GM12878 (cell line): ENCODE measurements at regions not wholly inside any gene's neighbourhood (a gene's known extent, or its start where the extent isn't known, plus 50 kb on each side); places are given as distances from the start of the nearest gene placed in this dataset.
"Not testable (repeated sequence)": the region's sequence is repeated elsewhere in the genome, so short reads cannot be mapped to it uniquely, and the experiment has no call there.

ENCODE experiments used
- EP300 ChIP-seq, 2 experiments: fragments of 150-350 bp in 1 of 2; IDR thresholded peaks; 2 replicates each; pipeline ENCODE4 v1.6.1; 2011 to 2012; ENCODE audit warnings: low read depth in 2 of 2, low read length in 2 of 2, borderline replicate concordance in 1 of 2, improper control_type of control experiment in 1 of 2, inconsistent platforms in 1 of 2; ENCODE audit not compliant: control insufficient read depth in 1 of 2
- HDAC6 ChIP-seq: fragments of 200-600 bp; sonication (generic); IDR thresholded peaks from one replicate; pipeline ENCODE4 v1.8.0; 2017; ENCODE audit warnings: antibody characterized with exemption; ENCODE audit not compliant: unreplicated experiment
- KAT2A ChIP-seq: conservative IDR thresholded peaks from 2 replicates; pipeline ENCODE4 v1.6.1; 2011; ENCODE audit warnings: low read depth, low read length; ENCODE audit not compliant: control insufficient read depth
- POLR2A ChIP-seq: IDR thresholded peaks from 2 replicates; pipeline ENCODE4 v1.6.1; 2011; ENCODE audit warnings: low read depth, mild to moderate bottlenecking, low read length
- SMC3 ChIP-seq: IDR thresholded peaks from 2 replicates; pipeline ENCODE4 v1.6.1; 2011; ENCODE audit warnings: low read length, improper control_type of control experiment, borderline replicate concordance
- ZZZ3 ChIP-seq: IDR thresholded peaks from 2 replicates; pipeline ENCODE4 v1.6.1; 2011; ENCODE audit warnings: low read depth; ENCODE audit not compliant: control insufficient read depth, insufficient read length
- TF ChIP-seq, protein P1 (sequence below), 3 experiments: IDR thresholded peaks in 2 of 3; conservative IDR thresholded peaks in 1 of 3; 2 replicates each; pipeline ENCODE4 v1.5.1; 2011; ENCODE audit warnings: low read depth in 3 of 3, low read length in 3 of 3, mild to moderate bottlenecking in 3 of 3, control low read depth in 2 of 3, moderate library complexity in 2 of 3, inconsistent platforms in 1 of 3, mixed read lengths in 1 of 3; ENCODE audit not compliant: control insufficient read depth in 2 of 3, insufficient read depth in 1 of 3; ENCODE audit errors: extremely low read depth in 1 of 3
- TF ChIP-seq, protein P2 (sequence below): fragments of 450-650 bp; IDR thresholded peaks from 2 replicates; pipeline ENCODE4 v1.6.1; 2017; ENCODE audit warnings: mild to moderate bottlenecking, moderate library complexity
- TF ChIP-seq, protein P3 (sequence below): fragments of 450-650 bp; IDR thresholded peaks from 2 replicates; pipeline ENCODE4 v1.6.1; 2017; ENCODE audit warnings: mild to moderate bottlenecking, low read depth, inconsistent platforms; ENCODE audit not compliant: poor library complexity, severe bottlenecking

DNA sequence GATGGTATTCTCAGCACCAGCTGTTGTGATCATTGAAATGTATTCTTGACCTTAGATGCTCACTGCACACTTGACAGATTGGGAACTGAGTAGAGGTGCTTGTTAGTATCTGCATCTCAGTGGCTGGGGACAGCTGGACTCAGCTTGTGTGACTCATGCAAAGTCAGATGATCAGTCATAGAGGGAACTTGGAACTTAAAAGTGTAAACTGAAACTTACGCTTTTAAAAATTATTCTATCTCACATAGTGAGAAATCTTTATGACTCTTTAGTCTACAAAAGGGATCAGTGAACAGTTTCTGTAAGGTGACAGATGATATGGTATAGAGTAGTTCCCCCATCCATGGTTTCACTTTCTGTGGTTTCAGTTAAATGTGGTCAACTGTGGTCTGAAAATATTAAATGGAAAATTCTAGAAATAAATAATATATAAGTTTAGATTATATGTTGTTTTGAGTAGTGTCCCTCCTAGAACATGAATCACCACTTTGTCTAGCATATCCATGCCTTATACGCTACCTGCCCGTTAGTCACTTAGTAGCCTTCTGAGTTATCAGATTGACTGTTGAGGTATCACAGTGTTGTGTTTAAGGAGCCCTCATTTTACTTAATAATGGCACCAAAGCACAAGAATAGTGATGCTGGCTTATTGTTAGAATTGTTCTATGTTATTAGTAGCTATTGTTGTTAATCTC, 135.6 kb upstream of the ZNF658 start:
- TF ChIP-seq, protein P1, sequence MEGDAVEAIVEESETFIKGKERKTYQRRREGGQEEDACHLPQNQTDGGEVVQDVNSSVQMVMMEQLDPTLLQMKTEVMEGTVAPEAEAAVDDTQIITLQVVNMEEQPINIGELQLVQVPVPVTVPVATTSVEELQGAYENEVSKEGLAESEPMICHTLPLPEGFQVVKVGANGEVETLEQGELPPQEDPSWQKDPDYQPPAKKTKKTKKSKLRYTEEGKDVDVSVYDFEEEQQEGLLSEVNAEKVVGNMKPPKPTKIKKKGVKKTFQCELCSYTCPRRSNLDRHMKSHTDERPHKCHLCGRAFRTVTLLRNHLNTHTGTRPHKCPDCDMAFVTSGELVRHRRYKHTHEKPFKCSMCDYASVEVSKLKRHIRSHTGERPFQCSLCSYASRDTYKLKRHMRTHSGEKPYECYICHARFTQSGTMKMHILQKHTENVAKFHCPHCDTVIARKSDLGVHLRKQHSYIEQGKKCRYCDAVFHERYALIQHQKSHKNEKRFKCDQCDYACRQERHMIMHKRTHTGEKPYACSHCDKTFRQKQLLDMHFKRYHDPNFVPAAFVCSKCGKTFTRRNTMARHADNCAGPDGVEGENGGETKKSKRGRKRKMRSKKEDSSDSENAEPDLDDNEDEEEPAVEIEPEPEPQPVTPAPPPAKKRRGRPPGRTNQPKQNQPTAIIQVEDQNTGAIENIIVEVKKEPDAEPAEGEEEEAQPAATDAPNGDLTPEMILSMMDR (IDR thresholded peaks at IDR 0.05 in 2 of 3, conservative IDR thresholded peaks at IDR 0.05 in 1 of 3; ENCODE audit: control insufficient read depth in 2 of 3, extremely low read depth in 1 of 3, insufficient read depth in 1 of 3, low read depth in 3 of 3, low read length in 3 of 3), result not testable (repeated sequence)
- TF ChIP-seq POLR2A; ZZZ3; HDAC6; SMC3; EP300 (IDR thresholded peaks at IDR 0.05; ENCODE audit: borderline replicate concordance in 1 of 2, control insufficient read depth in 1 of 2, low read depth in 2 of 2, low read length in 2 of 2); KAT2A: not testable (repeated sequence)
- TF ChIP-seq, protein P2, sequence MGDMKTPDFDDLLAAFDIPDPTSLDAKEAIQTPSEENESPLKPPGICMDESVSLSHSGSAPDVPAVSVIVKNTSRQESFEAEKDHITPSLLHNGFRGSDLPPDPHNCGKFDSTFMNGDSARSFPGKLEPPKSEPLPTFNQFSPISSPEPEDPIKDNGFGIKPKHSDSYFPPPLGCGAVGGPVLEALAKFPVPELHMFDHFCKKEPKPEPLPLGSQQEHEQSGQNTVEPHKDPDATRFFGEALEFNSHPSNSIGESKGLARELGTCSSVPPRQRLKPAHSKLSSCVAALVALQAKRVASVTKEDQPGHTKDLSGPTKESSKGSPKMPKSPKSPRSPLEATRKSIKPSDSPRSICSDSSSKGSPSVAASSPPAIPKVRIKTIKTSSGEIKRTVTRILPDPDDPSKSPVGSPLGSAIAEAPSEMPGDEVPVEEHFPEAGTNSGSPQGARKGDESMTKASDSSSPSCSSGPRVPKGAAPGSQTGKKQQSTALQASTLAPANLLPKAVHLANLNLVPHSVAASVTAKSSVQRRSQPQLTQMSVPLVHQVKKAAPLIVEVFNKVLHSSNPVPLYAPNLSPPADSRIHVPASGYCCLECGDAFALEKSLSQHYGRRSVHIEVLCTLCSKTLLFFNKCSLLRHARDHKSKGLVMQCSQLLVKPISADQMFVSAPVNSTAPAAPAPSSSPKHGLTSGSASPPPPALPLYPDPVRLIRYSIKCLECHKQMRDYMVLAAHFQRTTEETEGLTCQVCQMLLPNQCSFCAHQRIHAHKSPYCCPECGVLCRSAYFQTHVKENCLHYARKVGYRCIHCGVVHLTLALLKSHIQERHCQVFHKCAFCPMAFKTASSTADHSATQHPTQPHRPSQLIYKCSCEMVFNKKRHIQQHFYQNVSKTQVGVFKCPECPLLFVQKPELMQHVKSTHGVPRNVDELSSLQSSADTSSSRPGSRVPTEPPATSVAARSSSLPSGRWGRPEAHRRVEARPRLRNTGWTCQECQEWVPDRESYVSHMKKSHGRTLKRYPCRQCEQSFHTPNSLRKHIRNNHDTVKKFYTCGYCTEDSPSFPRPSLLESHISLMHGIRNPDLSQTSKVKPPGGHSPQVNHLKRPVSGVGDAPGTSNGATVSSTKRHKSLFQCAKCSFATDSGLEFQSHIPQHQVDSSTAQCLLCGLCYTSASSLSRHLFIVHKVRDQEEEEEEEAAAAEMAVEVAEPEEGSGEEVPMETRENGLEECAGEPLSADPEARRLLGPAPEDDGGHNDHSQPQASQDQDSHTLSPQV, result not testable (repeated sequence)
- TF ChIP-seq, protein P3, sequence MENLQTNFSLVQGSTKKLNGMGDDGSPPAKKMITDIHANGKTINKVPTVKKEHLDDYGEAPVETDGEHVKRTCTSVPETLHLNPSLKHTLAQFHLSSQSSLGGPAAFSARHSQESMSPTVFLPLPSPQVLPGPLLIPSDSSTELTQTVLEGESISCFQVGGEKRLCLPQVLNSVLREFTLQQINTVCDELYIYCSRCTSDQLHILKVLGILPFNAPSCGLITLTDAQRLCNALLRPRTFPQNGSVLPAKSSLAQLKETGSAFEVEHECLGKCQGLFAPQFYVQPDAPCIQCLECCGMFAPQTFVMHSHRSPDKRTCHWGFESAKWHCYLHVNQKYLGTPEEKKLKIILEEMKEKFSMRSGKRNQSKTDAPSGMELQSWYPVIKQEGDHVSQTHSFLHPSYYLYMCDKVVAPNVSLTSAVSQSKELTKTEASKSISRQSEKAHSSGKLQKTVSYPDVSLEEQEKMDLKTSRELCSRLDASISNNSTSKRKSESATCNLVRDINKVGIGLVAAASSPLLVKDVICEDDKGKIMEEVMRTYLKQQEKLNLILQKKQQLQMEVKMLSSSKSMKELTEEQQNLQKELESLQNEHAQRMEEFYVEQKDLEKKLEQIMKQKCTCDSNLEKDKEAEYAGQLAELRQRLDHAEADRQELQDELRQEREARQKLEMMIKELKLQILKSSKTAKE, result not testable (repeated sequence)
